GM18517 (cell line): ENCODE measurements at regions not wholly inside any gene's neighbourhood (a gene's known extent, or its start where the extent isn't known, plus 50 kb on each side); places are given as distances from the start of the nearest gene placed in this dataset.
"Not testable (repeated sequence)": the region's sequence is repeated elsewhere in the genome, so short reads cannot be mapped to it uniquely, and the experiment has no call there.

Source experiments
- ATAC-seq: cut with Tn5 transposase; IDR thresholded peaks from one replicate; pipeline ENCODE4 v1.9.1; 2021; ENCODE audit warnings: mild to moderate bottlenecking, moderate library complexity; ENCODE audit not compliant: unreplicated experiment

DNA sequence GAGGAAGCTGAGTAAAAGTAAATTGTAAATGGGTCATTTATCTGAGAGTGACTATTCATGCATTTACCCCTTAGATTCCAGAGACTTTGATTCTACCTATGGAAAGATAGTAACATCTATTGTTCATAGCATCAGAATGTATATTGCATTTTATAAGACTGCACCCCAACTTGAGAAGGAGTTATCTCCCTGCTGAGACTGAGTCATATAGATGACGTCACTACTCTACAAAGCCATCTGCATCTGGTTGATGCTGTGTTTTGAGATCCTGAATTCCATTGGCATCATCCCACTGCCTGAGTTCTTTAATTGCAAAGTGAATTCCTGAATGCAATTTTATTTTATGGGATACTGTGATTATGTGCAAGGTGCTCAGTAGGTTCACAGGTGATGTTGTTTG, 444.0 kb upstream of the SLC35B3 start:
- ATAC-seq = no peak

DNA sequence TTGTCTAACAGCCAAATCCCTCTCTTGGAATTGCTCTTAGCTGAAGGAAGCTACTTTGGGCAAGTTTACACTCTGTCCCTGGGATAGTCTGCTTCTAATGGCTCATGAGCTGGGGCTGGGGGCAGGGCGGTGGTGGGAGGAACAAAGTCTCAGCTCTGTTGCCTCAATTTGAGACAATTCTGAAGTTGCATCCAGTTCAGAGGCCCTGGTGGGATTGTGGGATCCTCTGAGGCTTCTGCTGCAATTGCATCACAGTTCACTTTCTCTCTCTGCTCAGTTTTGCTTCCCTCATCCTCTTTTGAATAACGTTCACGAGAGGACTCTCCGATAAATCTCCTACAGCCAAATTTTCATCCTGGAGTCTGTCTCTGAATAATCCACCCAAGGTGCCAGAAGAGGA, 440.6 kb upstream of the SLC35B3 start:
- ATAC-seq = no peak

DNA sequence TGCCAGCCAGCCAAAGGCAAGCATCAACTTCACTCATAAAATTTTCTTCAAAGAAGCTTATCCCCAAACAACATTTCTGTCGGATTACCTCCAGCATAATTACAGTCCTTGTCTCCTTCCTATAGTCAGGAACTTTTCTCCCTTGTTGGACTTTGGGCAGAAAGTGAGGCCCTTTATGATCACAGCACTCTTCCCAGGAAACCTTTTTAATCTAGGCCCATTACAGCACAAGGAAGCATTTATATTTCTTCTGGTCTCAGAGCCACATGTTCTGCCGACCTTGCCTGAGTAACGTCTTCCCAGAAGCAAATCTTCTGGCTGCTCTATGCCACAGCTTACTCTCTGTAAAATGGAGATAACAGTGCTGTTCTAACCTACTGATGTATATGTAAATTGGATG, 437.2 kb upstream of the SLC35B3 start:
- no peak for ATAC-seq

DNA sequence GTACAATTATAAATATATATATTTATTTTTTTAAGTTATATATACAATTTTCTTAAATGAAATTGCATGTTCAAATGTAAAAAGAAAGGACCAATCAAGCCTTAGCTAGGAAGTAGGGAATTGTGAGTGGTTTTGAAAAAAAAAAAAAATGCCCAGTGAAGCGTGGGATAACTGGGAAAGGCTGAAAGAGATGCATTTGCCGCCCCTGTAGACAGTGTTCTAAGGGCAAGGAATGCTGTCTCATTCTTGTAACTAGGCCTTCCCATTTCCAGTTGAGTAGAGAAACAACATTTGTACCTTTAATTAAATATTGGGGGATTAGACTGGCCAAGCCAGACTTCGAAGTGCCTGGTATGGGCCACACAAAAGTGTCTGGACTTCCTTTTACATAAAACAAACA, 430.1 kb upstream of the SLC35B3 start:
- no peak for ATAC-seq

DNA sequence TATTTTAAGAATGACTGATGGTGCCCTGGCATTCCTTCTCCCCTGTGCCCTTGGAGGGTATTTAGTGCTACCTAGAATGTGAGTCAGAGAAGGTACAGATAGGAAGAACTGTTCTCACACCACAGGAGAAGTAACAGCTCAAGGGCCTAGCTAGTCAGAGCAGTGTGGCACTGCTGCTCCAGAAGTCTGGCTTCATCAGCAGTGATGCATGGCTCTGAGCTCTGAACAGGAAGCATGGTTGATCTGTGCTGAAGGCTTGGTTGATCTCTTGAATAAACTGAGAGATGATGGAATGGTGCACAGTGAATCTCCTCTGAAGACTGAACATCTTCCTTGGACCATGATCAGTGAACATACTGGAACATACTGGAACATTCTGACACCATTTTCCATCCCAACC, 425.3 kb upstream of the SLC35B3 start:
- no peak for ATAC-seq

DNA sequence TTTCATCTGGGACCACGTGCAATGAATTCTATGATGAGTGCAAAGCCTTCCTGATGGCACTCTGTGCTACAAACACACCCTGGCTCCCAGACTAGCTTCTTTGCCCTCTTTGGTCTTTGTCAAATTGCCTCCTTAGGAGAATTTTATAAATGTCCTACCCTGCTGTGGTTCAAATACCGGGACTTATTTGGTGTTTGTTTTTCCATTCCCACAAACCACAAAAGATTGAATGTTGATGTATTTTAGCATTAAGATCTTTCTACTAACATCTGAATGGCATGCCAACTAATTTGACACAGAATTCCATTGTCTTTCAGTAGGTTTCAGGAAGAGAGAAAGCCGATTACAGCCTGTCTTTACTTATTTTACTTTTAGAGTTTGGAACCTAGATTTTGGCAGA, 424.2 kb upstream of the SLC35B3 start:
- ATAC-seq = no peak

DNA sequence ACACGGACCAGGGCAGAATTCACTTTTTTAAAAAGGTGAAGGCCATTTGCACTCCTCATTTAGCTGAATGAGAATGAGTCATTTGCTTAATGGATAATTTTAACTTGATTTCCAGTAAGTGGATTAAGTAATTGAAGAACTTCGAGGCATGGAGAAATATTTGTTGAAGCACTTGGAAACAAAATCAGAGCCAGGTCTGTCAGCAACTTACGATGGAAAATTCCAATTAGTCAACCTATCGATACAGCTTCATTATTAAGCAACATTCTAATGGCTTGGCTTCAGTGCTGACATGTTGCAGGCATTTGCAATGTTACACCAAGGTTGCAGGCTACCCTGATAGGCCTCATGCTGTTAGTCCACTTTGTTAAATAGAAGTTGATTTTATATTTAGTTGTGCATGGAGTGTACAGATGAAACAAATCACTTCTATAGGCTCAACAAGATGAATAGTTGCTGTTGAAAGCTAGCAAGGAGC, 423.5 kb upstream of the SLC35B3 start:
- no peak for ATAC-seq

DNA sequence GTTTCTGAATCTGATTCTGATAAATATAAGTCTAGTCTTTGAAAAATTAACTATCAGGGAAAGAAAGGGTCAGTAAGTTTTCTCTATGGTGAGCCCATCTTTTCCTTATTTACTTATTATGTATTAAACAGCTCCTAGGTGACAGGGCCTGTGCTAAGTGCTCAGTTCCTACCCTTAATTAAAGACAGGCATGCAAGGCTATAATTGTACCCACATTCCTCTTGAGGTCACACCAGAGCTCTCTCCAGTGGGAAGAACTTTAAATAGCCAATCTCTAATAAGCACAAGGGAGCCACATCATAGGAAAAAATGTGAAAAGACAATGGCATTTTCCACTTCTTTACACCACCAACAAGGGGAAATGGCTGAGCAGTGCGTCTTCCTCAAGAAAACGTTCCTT, 421.8 kb upstream of the SLC35B3 start:
- ATAC-seq = no peak

DNA sequence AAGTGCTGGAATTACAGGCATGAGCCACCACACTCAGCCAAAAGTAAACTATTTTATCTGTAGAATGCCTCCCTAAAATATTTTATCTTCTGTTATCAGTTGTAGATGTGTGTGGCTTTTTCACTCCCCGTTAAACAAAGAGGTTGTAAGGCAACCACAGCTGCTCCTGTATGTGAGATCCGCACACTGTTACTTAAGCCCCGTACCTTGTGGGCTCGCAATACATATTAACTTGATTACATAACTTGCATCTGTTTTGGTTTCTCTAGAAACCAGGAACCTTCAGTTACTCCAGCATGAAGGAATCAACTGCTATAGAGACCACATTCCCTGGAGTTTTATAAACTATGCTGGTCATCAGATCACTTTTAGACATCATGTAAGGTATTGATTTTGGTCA, 420.1 kb upstream of the SLC35B3 start:
- no peak for ATAC-seq

DNA sequence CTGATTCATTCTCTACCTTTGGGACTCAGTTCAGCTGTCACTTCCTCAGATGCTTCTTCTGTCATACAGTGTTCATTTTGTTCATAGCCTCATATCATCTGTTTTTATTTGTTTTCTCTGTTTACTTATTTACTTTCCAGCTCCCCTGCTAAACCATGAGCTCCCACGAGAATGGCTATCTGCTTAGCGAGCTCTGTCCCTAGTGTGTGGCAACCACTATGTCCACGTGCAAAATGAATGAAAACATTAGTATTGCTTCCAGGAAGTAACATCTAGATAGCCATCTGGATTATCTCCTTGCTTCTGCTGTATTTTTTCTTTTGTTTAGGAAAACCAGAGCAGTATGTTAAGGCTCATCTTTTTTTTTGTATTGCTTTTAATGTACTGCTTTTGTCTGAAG, 417.0 kb upstream of the SLC35B3 start:
- ATAC-seq = no peak

DNA sequence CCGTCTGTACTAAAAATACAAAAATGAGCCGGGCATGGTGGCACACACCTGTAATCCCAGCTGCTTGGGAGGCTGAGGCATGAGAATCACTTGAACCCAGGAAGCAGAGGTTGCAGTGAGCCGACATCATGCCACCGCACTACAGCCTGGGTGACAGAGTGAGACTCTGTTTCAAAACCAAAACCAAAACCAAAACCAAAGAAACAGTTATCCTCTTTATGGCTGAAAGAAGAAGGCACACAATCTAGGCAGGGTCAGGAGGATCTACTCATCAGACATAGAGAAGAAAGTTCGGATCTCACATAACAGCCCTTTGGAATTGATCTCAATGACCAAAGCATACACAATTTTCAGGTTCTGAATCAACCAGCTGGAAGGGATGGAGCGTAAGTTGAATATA, 411.3 kb upstream of the SLC35B3 start:
- ATAC-seq = not testable (repeated sequence)

DNA sequence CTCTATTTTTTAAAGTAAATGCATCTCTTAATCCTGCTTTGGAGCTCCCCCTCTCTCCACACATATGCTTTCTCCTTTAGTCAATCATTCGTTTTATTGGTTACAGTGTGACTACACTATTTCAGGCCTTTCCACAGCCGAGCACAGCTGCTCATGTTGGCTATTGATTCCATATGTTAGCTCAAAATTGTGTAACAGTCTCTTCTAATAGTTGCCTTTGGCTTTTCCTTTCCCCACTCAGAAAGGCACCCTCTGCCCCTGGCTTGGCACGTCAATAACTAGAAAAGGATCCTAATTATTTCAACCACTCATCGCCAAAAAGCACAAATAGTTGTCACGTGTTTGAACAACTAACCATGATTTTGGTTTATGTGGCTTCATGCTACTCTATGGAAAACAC, 410.3 kb upstream of the SLC35B3 start:
- ATAC-seq = no peak

DNA sequence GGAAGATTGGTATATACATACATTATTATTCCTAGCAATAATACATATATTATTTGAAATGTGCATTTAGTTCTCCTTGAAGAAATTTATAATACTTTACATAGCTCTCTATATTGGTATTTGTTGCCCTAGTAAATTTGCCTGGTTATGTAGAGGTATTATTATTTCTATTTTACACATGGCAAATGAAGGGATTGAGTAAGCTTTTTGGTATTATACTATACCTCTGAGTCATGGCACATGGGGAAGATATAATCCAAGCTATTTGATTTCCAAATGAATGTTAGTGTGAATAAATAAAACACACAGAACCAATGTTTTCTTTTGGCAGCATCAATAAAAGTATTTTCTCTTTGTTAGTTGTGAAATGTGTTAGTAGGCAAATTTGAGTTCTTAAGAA, 409.6 kb upstream of the SLC35B3 start:
- no peak for ATAC-seq

DNA sequence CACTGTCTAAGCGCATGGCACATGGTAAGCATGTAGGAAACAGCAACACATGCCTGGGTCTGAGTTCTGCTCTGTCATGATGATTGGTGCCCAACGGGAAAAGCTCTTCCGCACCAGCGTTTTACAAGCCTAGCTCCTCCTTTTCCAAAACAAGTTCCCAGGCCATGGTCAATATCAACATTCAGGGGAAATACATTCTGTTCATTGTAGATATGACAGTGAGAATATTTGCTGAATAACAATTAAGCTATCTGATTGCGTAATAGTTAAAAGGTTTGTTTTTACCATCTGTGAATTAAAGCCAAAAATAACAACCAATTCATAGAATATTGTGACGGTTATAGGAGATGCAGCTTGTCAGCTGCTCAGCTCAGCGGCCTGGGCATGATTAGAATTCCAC, 404.3 kb upstream of the SLC35B3 start:
- no peak for ATAC-seq

DNA sequence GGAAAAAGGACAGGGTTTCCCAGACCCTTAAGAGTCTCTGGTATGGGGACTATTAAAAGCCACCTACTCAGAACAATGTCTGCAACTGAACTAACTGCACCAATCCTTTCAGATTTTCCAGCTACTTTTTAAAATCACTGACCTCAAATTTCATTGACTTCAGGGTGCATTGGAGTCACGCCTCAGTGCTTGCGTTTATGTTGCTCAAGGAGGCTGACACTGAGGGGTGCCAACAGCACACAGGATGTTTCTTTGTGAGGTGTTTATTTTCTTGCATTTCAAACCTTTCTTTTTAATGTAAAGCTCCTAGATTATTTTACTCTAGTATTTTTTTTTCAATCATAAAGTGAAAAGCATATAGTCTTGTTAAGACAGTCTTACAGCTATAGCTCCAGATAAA, 402.0 kb upstream of the SLC35B3 start:
- ATAC-seq = no peak

DNA sequence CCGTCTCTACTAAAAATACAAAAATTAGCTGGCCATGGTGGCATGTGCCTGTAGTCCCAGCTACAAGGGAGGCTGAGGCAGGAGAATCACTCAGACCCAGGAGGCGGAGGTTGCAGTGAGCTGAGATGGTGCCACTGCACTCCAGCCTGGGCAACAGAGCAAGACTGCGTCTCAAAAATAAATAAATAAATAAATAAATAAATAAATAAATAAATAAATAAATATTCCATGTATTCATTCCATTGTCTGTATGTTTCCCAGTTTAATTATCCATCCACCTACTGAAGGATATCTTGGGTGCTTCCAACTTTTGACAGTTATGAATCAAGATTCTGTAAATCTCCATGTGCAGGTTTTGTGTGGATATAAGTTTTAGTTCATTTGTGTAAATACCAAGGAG, 397.4 kb upstream of the SLC35B3 start:
- ATAC-seq = not testable (repeated sequence)

DNA sequence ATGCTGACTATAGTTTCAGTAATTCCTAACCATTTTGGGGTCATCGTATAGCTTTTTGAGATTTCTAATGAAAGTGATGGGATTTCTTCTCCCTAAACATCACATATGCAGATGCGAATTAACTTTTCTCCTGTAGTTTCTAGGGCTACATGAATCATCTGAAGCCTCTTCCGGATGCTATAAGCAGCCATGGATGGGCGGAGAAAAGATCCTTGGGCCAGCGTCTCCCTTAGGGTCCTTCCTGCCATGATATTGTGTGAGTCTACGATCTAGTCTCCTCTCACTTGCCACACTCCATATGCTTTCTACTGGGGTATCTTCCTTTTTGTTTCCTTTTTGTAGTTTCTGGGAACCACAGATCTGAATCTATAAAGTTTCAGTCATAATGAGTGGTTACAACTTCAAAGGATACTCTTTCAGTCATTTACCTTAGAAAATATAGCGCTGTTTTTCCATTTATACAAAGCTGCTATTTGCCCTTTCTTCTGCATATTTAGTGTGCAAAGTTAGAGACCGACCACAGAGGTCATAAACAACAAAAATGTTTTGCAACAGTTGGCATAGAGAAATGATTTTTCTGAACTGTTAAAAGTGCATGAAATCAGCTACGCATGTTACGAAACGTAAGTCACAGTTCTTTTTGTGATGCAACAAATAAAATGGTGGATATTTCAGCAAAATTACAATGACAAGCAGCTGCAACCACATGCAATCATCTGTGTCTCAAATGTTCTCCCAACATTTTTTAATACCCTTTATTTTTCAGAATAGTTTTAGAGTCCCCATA, 396.2 kb upstream of the SLC35B3 start:
- no peak for ATAC-seq

DNA sequence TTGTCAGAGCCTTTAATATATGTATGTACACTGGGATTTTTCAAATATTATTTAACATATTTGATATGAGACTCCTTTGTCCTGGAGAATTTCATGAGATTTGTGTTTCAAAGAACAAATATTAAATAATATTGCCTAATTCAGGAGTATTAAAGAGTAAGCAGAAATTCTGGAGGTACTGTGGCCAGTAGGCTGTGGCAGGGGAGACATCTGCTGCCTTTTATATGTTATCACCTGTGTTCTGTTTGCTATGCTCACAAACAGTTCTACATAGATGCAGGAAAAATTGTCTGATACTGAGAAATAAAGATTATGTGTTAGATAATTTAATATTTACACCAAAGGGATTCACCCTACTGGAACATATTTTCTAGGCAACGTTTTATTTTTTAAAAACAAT, 395.4 kb upstream of the SLC35B3 start:
- no peak for ATAC-seq

DNA sequence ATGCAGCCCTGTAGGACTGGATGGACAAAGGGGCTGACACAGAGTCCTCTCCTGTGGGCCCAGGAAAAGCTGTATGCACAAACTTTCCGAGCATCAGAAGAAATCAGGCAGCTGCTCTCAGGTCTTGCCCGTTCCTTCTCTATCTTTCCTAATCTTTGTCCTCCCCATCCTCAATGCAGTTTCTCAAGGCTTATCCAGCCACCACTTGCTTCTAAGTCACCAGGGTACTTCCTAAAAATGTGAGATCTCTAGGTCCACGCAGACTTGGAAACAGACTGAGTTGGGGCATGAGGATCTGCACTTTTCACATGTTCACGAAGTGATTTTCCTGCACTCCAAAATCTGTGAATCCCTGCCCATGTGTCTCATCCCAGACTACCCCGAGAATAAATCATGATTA, 394.5 kb upstream of the SLC35B3 start:
- no peak for ATAC-seq

DNA sequence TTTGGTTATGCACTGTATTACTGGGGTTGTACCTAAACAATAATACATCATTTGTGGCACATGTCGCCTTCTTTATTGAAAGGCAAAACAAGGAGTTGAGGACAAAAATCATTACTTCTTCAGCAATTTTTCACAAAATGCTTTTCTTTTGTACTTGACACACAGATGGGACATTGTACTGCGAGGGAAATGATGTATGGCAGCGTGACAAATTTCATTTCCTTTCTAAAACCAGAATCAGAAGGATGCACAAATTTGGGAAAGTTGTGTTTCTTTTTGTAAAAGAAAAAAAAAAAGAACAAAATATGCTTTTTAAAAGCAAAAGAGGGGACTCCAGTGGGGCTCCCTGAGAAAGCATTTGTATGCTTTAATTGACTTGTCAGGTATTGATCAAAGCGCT, 394.0 kb upstream of the SLC35B3 start:
- no peak for ATAC-seq

DNA sequence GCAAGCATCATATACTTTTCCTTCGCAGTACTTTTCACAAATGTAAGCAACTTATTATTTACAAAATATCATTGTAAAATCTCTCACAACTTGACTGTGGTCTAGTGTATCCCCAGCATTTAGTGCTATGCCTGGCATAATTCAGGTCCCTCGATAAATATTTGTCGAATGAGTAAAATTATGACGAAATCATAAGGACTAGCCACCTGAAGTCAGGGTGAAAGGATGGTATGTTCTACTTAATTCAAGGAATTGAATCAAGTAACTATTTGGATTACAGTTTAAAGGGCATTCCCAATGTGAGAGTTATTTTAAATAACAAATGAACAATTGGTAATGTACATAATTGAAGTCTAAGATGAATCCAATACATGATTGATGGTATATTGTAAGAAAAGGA, 393.0 kb upstream of the SLC35B3 start:
- no peak for ATAC-seq

DNA sequence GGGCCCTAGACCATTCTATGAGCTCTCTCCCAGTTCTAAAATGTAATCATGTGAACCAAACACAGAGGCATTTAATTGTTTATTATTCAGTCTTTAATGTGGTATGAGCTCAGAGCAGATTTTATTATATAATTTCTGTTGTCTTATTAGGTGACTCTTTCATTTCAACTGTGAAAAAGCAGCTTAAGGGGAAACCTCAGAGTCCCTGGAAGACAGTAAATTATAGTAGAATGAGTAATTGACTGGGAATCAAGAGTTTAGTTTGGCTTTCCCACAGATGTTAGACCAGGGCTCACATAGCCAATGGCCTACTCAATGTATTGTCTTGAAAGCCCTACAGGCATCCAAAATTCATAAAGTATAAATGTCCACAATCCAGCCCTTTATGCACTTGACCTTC, 390.4 kb upstream of the SLC35B3 start:
- no peak for ATAC-seq

DNA sequence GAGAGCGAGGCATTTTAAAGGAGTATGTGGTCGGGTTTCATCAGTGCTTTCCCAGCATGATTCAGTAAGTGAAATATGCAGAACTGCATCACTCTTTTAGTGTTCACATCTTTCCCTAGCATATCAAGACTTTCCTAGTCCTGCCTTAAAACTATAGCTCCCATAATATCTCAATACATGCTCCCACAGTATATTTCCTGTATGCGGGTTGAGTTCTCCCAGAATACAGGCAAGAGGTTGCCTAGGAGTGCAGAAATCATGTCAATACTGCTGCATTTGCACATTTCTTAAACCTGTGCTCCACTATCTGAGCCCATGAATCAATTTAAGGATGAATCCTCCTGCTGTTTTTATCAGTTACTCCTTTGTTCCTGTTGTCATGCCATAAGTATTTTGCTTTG, 386.6 kb upstream of the SLC35B3 start:
- ATAC-seq = no peak
